ENCODE measurements at regions not wholly inside any gene's neighbourhood (a gene's known extent, or its start where the extent isn't known, plus 50 kb on each side); places are given as distances from the start of the nearest gene placed in this dataset.
"Not testable (repeated sequence)": the region's sequence is repeated elsewhere in the genome, so short reads cannot be mapped to it uniquely, and the experiment has no call there.

DNA sequence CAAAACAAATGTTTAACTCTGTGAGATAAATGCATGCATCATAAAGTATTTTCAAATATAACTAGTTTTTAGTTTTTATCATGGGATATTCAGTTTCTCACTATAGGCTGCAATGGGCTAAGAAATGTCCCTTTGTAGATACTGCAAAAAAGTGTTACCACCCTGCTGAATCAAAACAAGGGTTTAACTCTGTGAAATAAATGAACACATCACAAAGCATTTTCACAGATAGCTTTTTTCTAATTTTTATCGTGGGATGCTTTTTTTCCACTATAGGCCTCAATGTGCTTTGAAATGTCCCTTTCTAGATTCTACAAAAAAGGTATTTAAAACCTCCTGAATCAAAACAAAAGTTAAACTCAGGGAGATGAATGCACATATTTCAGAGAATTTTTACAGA lies 541.1 kb downstream of the KCNJ18 start:
- DNase-seq (ENCODE audit: insufficient read length, low spot score) (no peak), FAIRE-seq (no peak)

GRCh38 chr17:22242472-22242871 lies 550.1 kb downstream of the KCNJ18 start:
- DNase-seq (ENCODE audit: insufficient read length, low spot score) (no peak), FAIRE-seq (no peak)

DNA sequence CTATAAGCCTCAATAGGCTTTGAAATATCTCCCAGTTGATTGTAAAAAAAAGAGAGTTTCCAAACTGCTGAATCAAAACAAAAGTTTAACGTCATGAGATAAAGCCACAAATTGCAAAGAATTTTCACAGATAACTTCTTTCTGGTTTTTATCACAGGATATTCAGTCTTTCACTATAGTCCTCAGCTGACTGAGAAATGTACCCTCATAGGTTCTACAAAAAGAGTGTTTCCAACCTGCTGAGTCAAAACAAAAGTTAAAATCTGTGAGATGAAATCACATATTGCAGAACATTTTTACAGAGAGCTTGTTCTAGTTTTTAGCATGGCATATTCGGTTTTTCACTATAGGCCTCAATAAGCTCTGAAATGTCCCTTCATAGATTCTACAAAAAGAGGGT lies 559.2 kb downstream of the KCNJ18 start:
- no peak for DNase-seq (ENCODE audit: insufficient read length, low spot score)
- no peak for FAIRE-seq

- FAIRE-seq, result no peak
- DNase-seq (ENCODE audit: insufficient read length, low spot score), result no peak
Observed at GRCh38 chr17:22253007-22253406, 560.7 kb downstream of the KCNJ18 start.

DNA sequence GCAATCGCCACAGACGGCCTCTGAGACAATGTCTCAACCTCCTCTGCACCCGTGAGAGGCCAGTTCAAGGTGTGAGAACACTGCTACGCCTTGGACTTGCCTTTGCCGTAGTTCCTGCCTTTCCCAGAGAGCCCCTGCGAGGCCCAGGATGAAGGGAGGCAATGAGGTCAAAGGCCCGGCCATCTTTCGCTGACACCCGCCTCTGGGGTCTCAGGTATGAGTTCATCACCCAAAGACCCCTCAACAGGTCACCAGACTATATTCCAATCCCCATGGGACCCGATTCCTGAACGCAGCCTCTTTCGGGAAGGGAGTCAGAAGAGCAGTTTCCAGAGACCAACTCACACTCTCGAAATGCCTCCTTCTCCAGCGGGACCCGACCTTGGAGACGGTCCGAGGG lies 573.5 kb downstream of the KCNJ18 start:
- DNase-seq (ENCODE audit: insufficient read length, low spot score) (no peak), FAIRE-seq (no peak)

- no peak for FAIRE-seq
Observed at GRCh38 chr17:22266231-22266630, 573.9 kb downstream of the KCNJ18 start.

GRCh38 chr17:22267019-22267418 lies 574.7 kb downstream of the KCNJ18 start:
- no peak for FAIRE-seq
- no peak for DNase-seq (ENCODE audit: insufficient read length, low spot score)

More at GRCh38 chr17:22266231-22266630, 573.9 kb downstream of the KCNJ18 start:
- no peak for DNase-seq (ENCODE audit: insufficient read length, low spot score)

GRCh38 chr17:22268214-22268911 lies 576.0 kb downstream of the KCNJ18 start:
- DNase-seq (ENCODE audit: insufficient read length, low spot score) (no peak), FAIRE-seq (no peak)

DNA sequence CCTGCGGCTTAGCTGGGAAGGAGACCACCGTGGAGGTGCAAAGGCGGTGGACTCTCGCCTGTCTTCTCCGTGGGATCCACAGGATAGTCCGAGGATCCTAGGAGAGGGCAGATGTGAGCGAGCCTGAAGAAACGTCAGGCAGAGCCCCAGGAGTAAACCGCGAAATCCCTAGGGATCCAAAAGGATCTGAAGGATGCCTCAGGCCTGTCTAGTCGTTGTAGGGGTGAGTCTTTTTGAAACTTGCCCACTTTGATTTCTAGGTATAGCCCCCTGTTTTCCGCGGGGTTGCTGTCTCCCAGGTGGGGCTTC lies 576.5 kb downstream of the KCNJ18 start:
- no peak for FAIRE-seq
- DNase-seq (ENCODE audit: insufficient read length, low spot score), result no peak

GRCh38 chr17:22270381-22270780 lies 578.1 kb downstream of the KCNJ18 start:
- FAIRE-seq, result no peak
- no peak for DNase-seq (ENCODE audit: insufficient read length, low spot score)

DNA sequence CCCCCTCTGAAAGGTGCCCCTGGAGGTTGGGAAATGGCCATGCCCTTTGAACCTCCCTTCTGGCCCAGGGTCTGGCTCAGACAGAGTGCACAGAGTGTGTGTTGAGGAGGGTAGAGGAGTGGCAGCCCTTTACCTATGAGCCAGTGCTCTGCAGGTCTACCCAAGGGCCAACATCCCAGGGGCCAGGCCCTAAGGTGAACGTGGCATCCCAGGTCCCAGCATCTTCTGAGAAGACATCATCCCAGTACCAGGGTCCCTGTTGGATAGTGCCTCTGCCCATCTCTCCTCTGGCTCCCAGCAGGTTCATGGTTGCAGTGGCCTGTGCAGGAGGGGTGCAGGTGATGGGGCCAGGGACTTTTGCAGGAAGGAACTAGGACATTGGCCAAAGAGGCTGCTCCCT lies 578.5 kb downstream of the KCNJ18 start:
- FAIRE-seq; DNase-seq (ENCODE audit: insufficient read length, low spot score): not testable (repeated sequence)

DNA sequence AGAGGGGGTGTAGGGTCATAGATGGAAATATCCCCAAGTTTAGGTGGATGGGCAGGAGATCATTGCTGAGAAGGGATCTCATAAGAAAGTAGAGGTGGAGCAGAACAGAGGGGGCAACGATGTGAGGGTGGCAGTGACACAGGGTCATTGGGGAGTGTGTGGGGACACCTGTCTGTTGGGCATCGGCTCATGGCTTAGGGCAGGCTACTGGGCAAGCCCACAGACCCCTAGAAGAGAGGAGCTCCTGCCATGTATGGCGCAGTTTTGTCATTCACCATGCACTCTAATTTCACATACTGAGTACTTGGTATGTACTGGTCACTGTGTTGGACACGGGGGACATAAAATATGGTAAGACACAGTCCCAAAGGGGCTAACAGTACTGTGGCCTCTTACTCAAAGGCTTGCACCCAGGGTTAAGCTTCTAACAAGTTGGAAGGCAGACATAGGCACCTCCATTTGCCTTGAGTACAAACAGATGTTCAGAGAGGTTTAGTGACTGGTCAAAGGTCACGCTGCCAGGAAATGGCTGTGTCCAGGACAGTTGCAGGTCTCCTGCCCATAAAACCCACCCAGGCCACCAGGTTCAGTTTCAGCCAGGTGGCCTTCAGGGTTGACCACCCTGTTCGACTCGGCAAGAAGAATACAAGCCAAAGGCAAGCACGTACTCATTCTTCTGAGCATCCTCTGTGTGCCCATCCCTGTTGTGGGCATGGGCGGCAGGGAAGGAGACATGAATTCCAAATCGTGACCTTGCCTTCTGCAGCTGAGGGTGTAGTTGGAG lies 580.2 kb downstream of the KCNJ18 start:
- no peak for DNase-seq (ENCODE audit: insufficient read length, low spot score)
- no peak for FAIRE-seq

- DNase-seq (ENCODE audit: insufficient read length, low spot score), result no peak
- FAIRE-seq, result no peak
Observed at GRCh38 chr17:22273308-22273707, 581.0 kb downstream of the KCNJ18 start.

DNA sequence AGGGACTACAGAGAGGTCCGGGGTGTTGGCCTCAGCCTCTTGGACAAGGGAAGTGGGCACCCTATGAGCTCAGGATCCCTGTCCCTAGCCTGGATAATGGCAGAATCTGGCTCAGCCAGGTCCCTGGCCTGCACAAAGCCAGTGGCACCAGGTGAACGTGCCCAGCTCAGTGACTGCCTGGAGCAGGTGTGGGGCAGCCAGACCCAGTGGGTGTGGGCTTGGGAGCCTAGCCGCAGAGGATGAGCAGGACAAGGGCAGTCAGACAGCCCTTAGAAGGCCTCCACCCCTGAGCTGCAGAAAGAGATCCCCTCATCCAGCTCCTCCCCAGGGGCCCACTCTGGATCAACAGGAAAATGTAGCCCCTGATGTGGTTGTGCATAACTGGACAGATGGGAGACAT lies 585.3 kb downstream of the KCNJ18 start:
- DNase-seq (ENCODE audit: insufficient read length, low spot score), result no peak
- FAIRE-seq, result no peak

- FAIRE-seq (no peak), DNase-seq (ENCODE audit: insufficient read length, low spot score) (no peak)
Observed at GRCh38 chr17:22278302-22279275, 586.3 kb downstream of the KCNJ18 start.

GRCh38 chr17:22286337-22287041 lies 594.2 kb downstream of the KCNJ18 start:
- FAIRE-seq (no peak), DNase-seq (ENCODE audit: insufficient read length, low spot score) (no peak)

DNA sequence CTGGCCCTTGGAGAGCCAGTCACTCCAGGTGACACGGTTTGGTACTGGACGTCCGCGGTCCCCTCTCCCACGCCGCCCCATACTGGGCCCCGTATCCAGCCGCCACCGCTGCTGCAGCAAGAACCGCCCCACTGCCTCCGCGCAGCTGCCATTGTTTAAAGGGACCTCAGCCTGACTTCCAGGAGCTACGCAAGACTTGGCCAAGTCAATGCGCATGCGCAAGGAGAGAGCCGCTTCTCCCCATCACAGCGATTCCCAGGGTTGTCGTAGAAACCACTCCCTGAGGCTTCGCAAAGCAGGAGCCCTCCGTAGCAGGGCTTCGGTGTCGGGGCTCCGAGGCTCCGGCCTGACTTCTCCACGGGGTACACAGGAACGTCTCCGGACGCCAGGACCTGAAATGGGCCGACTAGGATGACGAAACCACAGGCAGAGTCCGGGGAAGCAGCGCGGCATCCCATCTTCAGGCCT lies 606.2 kb downstream of the KCNJ18 start:
- FAIRE-seq; DNase-seq (ENCODE audit: insufficient read length, low spot score): not testable (repeated sequence)

DNA sequence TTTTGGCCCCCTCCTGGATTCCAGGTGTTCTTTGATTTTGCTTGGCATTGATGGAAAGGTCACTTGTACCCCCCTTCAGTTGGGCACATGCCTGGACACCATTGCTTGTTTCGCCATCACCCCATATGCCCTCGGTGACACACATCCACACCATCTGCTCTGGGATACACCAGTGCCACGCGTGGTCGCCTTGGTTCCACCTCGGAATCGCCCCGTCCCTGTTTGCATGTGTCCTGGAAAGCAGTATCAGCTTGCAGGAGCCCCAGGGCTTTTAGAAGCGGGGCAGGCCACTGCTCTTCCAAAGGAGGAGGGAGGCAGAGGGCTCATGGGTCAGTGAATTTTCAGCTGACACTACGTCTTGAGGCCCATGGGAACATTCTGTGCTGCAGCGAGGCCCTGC lies 607.9 kb downstream of the KCNJ18 start:
- no peak for FAIRE-seq
- no peak for DNase-seq (ENCODE audit: insufficient read length, low spot score)

GRCh38 chr17:22300731-22301352 lies 608.5 kb downstream of the KCNJ18 start:
- FAIRE-seq (no peak), DNase-seq (ENCODE audit: insufficient read length, low spot score) (no peak)

- FAIRE-seq, result no peak
Observed at GRCh38 chr17:22301353-22301745, 609.0 kb downstream of the KCNJ18 start.

More at GRCh38 chr17:22301353-22301745, 609.0 kb downstream of the KCNJ18 start:
- DNase-seq (ENCODE audit: insufficient read length, low spot score), result no peak
